B cell (primary cell): ENCODE measurements at regions not wholly inside any gene's neighbourhood (a gene's known extent, or its start where the extent isn't known, plus 50 kb on each side); places are given as distances from the start of the nearest gene placed in this dataset.

ENCODE experiments used
- ATAC-seq: fragments of 200-7000 bp; cut with Tn5 transposase; one replicate; pipeline ENCODE4 v1.10.0; 2021; ENCODE audit warnings: low read depth, mild to moderate bottlenecking, moderate number of reproducible peaks, moderate library complexity
- CTCF ChIA-PET: fragments of 350-600 bp; sonication (Branson Sonifier 250); formaldehyde crosslinking; loops from one replicate; lab custom pipeline; 2021; ENCODE audit warnings: antibody characterized with exemption, inconsistent platforms; lab: Charles Lee
- POLR2A ChIA-PET: fragments of 350-600 bp; sonication (Branson Sonifier 250); formaldehyde crosslinking; loops from one replicate; lab custom pipeline; 2021; ENCODE audit warnings: antibody characterized with exemption; lab: Charles Lee
- DNase-seq: peaks from one replicate; pipeline ENCODE4 v3.0.0; 2013
- H2AFZ ChIP-seq: 2 replicates; pipeline ENCODE4 v1.6.1; 2012; ENCODE audit warnings: mild to moderate bottlenecking, low read depth, low read length; ENCODE audit not compliant: insufficient read depth, poor library complexity, severe bottlenecking
- H3K27ac ChIP-seq, 2 donors: 1 replicate in 1 of 2; 2 replicates in 1 of 2; pipeline ENCODE4 v1.5.1; 2012 to 2013; ENCODE audit warnings: low read length in 2 of 2, mild to moderate bottlenecking in 2 of 2, moderate library complexity in 1 of 2
- H3K27me3 ChIP-seq, 4 experiments: fragments of 200-600 bp in 1 of 4; sonication (generic) in 1 of 4; replicated peaks in 1 of 4; 1 replicate in 2 of 4; 2 replicates in 2 of 4; pipeline versions ENCODE4 v1.6.1 to v1.7.0; 2013 to 2016; ENCODE audit warnings: low read length in 3 of 4, mild to moderate bottlenecking in 2 of 4, mixed read lengths in 1 of 4, moderate library complexity in 1 of 4; ENCODE audit not compliant: insufficient read depth in 4 of 4, control insufficient read depth in 3 of 4; ENCODE audit errors: control extremely low read depth in 1 of 4
- H3K36me3 ChIP-seq, 2 experiments: replicated peaks in 1 of 2; 1 replicate in 1 of 2; 2 replicates in 1 of 2; pipeline versions ENCODE4 v1.6.1 to v1.7.1; 2013; ENCODE audit warnings: low read length in 1 of 2; ENCODE audit not compliant: insufficient read depth in 2 of 2, control insufficient read depth in 1 of 2; ENCODE audit errors: control extremely low read depth in 1 of 2, extremely low read depth in 1 of 2
- H3K4me1 ChIP-seq, 2 donors: fragments of 200-600 bp in 1 of 2; sonication (generic) in 1 of 2; 1 replicate in 1 of 2; 2 replicates in 1 of 2; pipeline versions ENCODE4 v1.5.1 to v1.6.1; 2013 to 2017; ENCODE audit warnings: low read length in 2 of 2; ENCODE audit not compliant: control insufficient read depth in 2 of 2, insufficient read depth in 2 of 2
- H3K4me2 ChIP-seq: replicated peaks from 2 replicates; pipeline ENCODE3; 2012; ENCODE audit warnings: mild to moderate bottlenecking, low read depth, low read length; ENCODE audit not compliant: poor library complexity, severe bottlenecking
- H3K4me3 ChIP-seq, 5 experiments: fragments of 200-600 bp in 1 of 5; sonication (generic) in 1 of 5; 1 replicate in 3 of 5; 2 replicates in 2 of 5; pipeline versions ENCODE4 v1.5.1 to v1.7.0; 2011 to 2016; ENCODE audit warnings: low read length in 4 of 5, mild to moderate bottlenecking in 4 of 5, low read depth in 2 of 5, control low read depth in 1 of 5, moderate library complexity in 1 of 5; ENCODE audit not compliant: insufficient read depth in 1 of 5; ENCODE audit errors: control extremely low read depth in 1 of 5, extremely low read depth in 1 of 5
- H3K79me2 ChIP-seq: fragments of 200-600 bp; sonication (generic); one replicate; pipeline ENCODE4 v1.6.0; 2016; ENCODE audit warnings: low read length; ENCODE audit not compliant: control insufficient read depth, insufficient read depth
- H3K9ac ChIP-seq: fragments of 200-600 bp; sonication (generic); 2 replicates; pipeline ENCODE4 v1.6.1; 2017; ENCODE audit warnings: mild to moderate bottlenecking, low read length, moderate library complexity
- H3K9me3 ChIP-seq, 3 donors: one replicate each; pipeline versions ENCODE4 v1.6.1 to v1.7.1; 2013; ENCODE audit warnings: low read length in 2 of 3; ENCODE audit not compliant: control insufficient read depth in 2 of 3, insufficient read depth in 1 of 3; ENCODE audit errors: control extremely low read depth in 1 of 3
- H4K20me1 ChIP-seq: 2 replicates; pipeline ENCODE4 v1.6.0; 2012; ENCODE audit warnings: mild to moderate bottlenecking, low read length; ENCODE audit not compliant: insufficient read depth, control insufficient read depth, poor library complexity, severe bottlenecking
- H3K27ac Mint-ChIP-seq: one replicate; pipeline ENCODE4 v1.8.0; 2021; ENCODE audit warnings: mixed read lengths
- H3K27me3 Mint-ChIP-seq: one replicate; pipeline ENCODE4 v1.8.0; 2021; ENCODE audit warnings: mixed read lengths
- H3K4me1 Mint-ChIP-seq: one replicate; pipeline ENCODE4 v1.8.0; 2021; ENCODE audit warnings: mixed read lengths
- H3K4me3 Mint-ChIP-seq: one replicate; pipeline ENCODE4 v1.8.0; 2021; ENCODE audit warnings: mixed read lengths
- H3K9me3 Mint-ChIP-seq: one replicate; pipeline ENCODE4 v1.8.0; 2022; ENCODE audit warnings: mixed read lengths; ENCODE audit not compliant: insufficient read depth
- CTCF ChIP-seq: fragments of 200-600 bp; IDR thresholded peaks from one replicate; pipeline ENCODE4 v1.8.0; 2022; ENCODE audit warnings: antibody characterized with exemption, mild to moderate bottlenecking
- EZH2 ChIP-seq: IDR thresholded peaks from 2 replicates; pipeline ENCODE4 v1.6.1; 2012; ENCODE audit warnings: borderline replicate concordance, low read depth, mild to moderate bottlenecking, moderate library complexity, low read length; ENCODE audit not compliant: insufficient read depth, poor library complexity, severe bottlenecking
- WGBS: methylation state at CpG from one replicate; pipeline ENCODE4 v1.1.5; 2013; ENCODE audit warnings: missing lambda C conversion rate; ENCODE audit not compliant: insufficient coverage; 5-methylcytosine and 5-hydroxymethylcytosine counted together
- intact Hi-C: fragments of 100-400 bp; cut with micrococcal nuclease; formaldehyde crosslinking; loops from one replicate; pipeline ENCODE4 v1.10.0; 2022

GRCh38 chr6:91813641-91814040, 1226.8 kb upstream of the MAP3K7 start:
- Mint-ChIP-seq H3K4me1 (no peaks in the 10 kb centered on the region), H3K27ac (no peak overlapping the region), H3K9me3 (peaks cover 6% of the 10 kb centered on the region), H3K27me3 (no peaks in the 10 kb centered on the region), H3K4me3 (no peak overlapping the region)
- CTCF ChIA-PET, result no interaction called here
- H3K9me3 ChIP-seq, result peaks cover 0 to 6% (median 0%) of the 10 kb centered on the region in 3 donors
- no peak for DNase-seq
- intact Hi-C loops, result no loop called here
- WGBS, result no CpG with 5 or more reads among the region's 3 CpGs
- H3K27ac ChIP-seq, result no peak overlapping the region
- POLR2A ChIA-PET, result no interaction called here
- no peaks in the 10 kb centered on the region for H4K20me1 ChIP-seq
- H3K79me2 ChIP-seq, result no peaks in the 10 kb centered on the region
- ATAC-seq, result no peak
- no peaks in the 10 kb centered on the region for H3K36me3 ChIP-seq
- no peaks in the 10 kb centered on the region for H3K4me1 ChIP-seq
- H3K9ac ChIP-seq, result no peak overlapping the region
- no peak overlapping the region for H3K4me2 ChIP-seq
- TF ChIP-seq CTCF (no peak), EZH2 (no peak)
- H2AFZ ChIP-seq, result no peak overlapping the region
- no peak overlapping the region for H3K4me3 ChIP-seq
- H3K27me3 ChIP-seq, result no peaks in the 10 kb centered on the region

DNA sequence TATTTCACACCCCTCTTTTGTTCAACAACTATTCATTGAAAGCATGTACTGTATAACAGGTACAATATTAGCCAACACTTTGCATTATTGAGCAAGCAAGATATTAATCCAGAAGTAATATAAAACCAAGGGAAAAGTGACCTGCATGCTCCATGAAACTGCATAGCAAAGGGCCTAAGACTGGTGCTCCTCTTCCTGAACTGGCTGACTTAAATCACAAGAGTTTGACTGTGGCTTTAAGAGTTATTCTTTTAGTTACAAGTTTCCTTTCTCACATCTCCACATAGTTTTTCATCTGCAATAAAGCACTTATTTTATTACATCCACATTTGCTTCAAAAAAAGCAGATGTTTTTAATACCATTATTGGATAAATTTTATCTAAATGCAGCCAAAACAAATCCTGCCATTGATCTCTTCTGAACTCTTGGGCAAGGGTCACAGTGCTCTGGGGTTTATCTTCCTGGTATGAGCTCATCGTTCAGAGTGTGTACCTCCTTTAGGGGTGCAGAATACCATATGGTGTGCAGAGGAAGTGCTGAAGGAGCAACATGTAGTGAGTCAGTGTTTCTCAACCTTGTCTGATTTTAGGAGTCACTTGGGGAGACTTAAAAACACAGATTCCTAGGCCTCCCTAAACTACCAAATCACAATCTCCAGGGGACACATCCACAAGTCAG, 1225.9 kb upstream of the MAP3K7 start:
- Mint-ChIP-seq H3K9me3 (peaks cover 3% of the 10 kb centered on the region), H3K27ac (no peak overlapping the region), H3K4me1 (no peaks in the 10 kb centered on the region), H3K4me3 (no peak overlapping the region), H3K27me3 (no peaks in the 10 kb centered on the region)
- no peaks in the 10 kb centered on the region for H3K4me1 ChIP-seq
- no peak overlapping the region for H3K27ac ChIP-seq
- DNase-seq, result no peak
- no peak overlapping the region for H2AFZ ChIP-seq
- no peaks in the 10 kb centered on the region for H3K79me2 ChIP-seq
- H3K4me2 ChIP-seq, result no peak overlapping the region
- no peak overlapping the region for H3K4me3 ChIP-seq
- H3K36me3 ChIP-seq, result no peaks in the 10 kb centered on the region
- TF ChIP-seq EZH2, result no peak
- no peak for TF ChIP-seq CTCF
- intact Hi-C loops, result no loop called here
- H3K9ac ChIP-seq, result no peak overlapping the region
- ChIA-PET POLR2A (no interaction called here), CTCF (no interaction called here)
- no peaks in the 10 kb centered on the region for H3K27me3 ChIP-seq
- peaks cover 0 to 6% (median 0%) of the 10 kb centered on the region in 3 donors for H3K9me3 ChIP-seq
- WGBS, result 0% methylated on average over 1 of the region's 1 CpG
- no peak for ATAC-seq
- no peaks in the 10 kb centered on the region for H4K20me1 ChIP-seq
